ENCODE measurements at regions not wholly inside any gene's neighbourhood (a gene's known extent, or its start where the extent isn't known, plus 50 kb on each side); places are given as distances from the start of the nearest gene placed in this dataset.

DNA sequence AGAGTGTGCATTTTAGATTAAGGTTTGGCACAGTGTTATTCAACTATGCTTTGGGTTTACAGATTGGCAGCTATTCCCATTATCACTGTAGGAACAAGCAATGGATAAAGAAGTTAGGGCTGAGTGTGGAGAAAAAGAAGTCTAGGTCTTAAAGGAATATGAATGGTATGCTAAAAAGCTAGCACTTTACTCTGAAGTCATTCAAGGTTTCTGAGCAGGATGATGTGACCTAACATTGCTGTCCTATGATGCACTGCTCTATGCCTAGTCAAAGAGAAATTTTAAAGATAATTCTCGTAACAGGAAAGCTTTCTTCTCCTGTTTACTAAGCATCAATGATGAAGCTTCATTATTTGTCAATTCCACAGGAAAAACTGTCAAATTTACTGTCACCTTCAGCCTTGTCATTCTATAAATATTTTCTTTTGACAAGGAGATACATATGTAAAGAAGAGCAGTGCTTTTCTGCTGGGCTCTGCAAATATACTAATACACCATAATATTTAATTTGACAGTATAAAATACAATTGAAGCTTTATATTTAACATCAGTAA lies 476.1 kb upstream of the PTPRD start:
- no peak overlapping the region for H3K4me3 ChIP-seq (ENCODE audit: low read length)
- no peak for DNase-seq (ENCODE audit: low read depth)
- TF ChIP-seq, protein P1, sequence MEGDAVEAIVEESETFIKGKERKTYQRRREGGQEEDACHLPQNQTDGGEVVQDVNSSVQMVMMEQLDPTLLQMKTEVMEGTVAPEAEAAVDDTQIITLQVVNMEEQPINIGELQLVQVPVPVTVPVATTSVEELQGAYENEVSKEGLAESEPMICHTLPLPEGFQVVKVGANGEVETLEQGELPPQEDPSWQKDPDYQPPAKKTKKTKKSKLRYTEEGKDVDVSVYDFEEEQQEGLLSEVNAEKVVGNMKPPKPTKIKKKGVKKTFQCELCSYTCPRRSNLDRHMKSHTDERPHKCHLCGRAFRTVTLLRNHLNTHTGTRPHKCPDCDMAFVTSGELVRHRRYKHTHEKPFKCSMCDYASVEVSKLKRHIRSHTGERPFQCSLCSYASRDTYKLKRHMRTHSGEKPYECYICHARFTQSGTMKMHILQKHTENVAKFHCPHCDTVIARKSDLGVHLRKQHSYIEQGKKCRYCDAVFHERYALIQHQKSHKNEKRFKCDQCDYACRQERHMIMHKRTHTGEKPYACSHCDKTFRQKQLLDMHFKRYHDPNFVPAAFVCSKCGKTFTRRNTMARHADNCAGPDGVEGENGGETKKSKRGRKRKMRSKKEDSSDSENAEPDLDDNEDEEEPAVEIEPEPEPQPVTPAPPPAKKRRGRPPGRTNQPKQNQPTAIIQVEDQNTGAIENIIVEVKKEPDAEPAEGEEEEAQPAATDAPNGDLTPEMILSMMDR (conservative IDR thresholded peaks at IDR 0.05; ENCODE audit: low read length), result no peak

DNA sequence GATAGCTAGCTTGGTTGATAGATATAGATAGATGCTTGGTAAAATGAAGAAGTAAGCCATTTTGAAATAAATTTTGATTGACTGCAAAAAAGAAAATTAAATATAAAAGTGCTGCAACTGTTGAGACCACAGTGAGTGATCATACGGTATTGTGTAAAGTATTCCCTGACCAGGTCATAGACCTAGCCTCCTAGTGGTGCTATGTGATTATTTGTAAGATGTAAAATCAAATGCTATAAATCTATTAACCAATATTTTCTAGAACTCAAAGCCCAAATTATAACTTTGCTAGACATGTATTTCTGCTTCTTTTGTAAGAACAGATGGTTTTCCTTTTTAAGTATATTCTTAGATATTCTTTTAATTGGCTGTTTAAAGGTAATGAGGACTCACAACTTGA lies 480.2 kb upstream of the PTPRD start:
- no peak for DNase-seq (ENCODE audit: low read depth)
- TF ChIP-seq, protein P1 (conservative IDR thresholded peaks at IDR 0.05; ENCODE audit: low read length), result no peak
- H3K4me3 ChIP-seq (ENCODE audit: low read length), result no peak overlapping the region

DNA sequence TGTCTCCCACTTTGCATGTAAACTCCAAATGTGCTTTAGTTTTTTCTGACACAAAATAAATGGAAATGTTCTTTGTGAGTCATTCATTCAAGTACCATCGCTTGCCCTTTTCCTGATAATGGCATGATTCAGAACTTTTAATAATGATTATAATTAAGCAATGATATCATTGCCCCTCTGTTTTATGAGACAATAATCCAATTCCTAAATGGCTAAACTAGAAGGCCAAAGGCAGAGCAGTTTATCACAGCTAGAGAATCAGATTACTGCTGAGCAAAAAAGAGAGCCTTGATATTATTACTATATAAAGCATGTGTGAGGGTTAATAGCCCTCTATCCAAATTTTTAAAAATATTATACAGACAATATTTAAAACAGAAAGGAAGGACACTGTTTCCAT lies 484.2 kb upstream of the PTPRD start:
- no peak for DNase-seq (ENCODE audit: low read depth)
- H3K4me3 ChIP-seq (ENCODE audit: low read length), result no peak overlapping the region
- TF ChIP-seq, protein P1 (conservative IDR thresholded peaks at IDR 0.05; ENCODE audit: low read length), result no peak

DNA sequence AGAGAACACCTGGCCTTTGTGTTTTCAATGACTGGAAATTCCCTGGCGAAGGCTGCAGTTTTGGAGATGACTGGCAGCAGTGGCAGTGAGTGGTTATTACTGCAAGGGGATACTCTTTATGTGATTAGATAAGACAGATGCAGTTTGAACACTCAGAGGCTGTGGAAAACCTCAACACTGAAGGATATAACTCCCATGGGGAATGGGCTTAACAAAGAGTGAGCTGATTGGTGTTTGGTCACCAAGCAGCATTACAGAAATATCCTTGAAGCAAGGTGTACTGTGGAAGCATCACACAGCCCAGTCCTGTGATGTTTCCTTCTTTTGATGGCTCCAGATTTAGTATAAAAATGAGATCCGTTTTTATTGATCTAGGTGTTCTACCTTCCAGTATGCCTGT lies 490.7 kb upstream of the PTPRD start:
- H3K4me3 ChIP-seq (ENCODE audit: low read length), result no peak overlapping the region
- TF ChIP-seq, protein P1 (conservative IDR thresholded peaks at IDR 0.05; ENCODE audit: low read length), result no peak
- DNase-seq (ENCODE audit: low read depth), result no peak

DNA sequence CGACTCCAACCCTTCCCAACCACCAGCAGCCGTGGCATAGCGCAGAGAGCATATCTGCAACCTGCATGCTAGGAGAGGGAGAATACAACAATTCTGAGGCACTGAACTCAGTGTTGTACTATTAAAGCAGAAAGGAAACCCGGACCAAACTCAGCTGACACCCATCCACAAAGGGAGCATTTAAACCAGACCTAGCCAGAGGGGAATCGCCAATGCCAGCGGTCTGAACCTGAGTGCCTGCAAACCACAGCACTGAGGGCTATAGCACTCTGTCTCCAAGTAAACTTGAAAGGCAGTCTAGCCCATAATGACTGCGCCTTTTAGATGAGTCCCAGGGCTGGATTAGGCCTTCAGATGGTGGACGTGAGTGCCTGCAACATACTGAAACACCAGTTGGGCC lies 494.4 kb upstream of the PTPRD start:
- TF ChIP-seq, protein P1 (conservative IDR thresholded peaks at IDR 0.05; ENCODE audit: low read length), result no peak
- no peak overlapping the region for H3K4me3 ChIP-seq (ENCODE audit: low read length)
- DNase-seq (ENCODE audit: low read depth), result no peak

DNA sequence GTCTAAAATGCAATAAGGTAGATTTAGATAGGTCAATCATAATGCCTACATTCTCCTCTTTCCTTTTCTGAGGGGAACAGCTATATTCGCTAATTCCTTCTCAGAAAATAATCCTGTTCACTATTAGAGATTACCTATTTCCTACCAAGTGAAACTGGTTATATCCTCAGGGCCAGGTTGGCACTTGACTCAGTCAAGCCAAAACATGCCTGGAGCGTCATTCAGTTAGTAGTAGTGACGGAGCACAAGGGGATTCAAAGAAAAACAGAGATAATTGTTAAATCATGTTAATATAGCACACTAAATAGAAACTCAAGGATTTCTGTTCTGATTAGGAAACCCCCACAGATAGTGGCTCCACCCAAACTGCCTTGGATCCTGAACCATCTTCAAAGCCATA lies 515.4 kb upstream of the PTPRD start:
- TF ChIP-seq, protein P1 (conservative IDR thresholded peaks at IDR 0.05; ENCODE audit: low read length), result no peak
- DNase-seq (ENCODE audit: low read depth), result no peak
- no peak overlapping the region for H3K4me3 ChIP-seq (ENCODE audit: low read length)

DNA sequence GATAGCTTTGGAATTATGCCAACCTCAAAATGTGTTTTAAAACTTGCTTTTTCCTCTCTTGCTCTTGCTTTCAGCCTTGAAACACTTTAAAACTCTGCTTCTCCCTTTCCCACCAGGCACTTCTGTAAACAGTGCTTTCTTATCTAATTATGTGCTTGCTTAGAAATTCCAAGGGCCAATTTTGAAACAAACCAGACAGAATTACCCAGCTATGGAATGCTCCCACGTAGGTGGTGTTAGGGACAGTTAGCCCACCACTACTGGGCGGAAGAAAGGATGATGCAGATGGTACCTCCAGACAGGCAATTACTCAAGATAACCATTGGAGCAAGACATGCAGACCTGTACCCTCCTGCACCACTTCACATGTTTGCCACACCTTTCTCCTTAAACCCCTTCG lies 523.0 kb upstream of the PTPRD start:
- TF ChIP-seq, protein P1 (conservative IDR thresholded peaks at IDR 0.05; ENCODE audit: low read length), result no peak
- H3K4me3 ChIP-seq (ENCODE audit: low read length), result no peak overlapping the region
- DNase-seq (ENCODE audit: low read depth), result no peak
